Activated T-helper 9 cell treated with anti-CD3 and anti-CD28 coated beads, Interleukin-2, amount 50 U/mL, for 16 hours (primary cell): ENCODE measurements at regions not wholly inside any gene's neighbourhood (a gene's known extent, or its start where the extent isn't known, plus 50 kb on each side); places are given as distances from the start of the nearest gene placed in this dataset.

Experiments used
- DNase-seq: peaks from one replicate; pipeline ENCODE4 v3.0.0-alpha.2; 2020; ENCODE audit warnings: low read depth

DNA sequence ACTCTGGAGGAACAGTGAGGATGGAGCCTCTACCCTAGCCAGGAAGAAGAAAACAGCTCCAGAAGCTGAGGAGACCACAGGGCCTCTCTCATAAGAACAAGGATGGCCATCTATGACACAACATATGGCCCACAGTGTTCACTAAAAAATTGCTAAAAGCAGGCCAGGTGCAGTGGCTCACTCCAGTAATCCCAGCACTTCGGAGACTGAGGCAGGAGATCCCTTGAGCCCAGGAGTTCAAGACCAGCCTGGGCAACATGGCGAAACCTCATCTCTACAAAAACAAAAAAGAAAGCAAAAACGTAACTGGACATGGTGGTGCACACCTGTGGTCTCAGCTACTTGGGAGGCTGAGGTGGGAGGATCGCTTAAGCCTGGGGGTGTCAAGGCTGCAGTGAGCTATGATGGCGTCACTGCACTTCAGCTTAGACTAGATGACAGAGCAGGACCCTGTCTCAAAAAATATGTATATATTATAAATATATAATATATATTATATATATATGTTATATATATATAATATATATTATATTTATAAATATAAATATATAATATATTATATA, 103.1 kb downstream of the TOMM20 start:
- DNase-seq = no peak

DNA sequence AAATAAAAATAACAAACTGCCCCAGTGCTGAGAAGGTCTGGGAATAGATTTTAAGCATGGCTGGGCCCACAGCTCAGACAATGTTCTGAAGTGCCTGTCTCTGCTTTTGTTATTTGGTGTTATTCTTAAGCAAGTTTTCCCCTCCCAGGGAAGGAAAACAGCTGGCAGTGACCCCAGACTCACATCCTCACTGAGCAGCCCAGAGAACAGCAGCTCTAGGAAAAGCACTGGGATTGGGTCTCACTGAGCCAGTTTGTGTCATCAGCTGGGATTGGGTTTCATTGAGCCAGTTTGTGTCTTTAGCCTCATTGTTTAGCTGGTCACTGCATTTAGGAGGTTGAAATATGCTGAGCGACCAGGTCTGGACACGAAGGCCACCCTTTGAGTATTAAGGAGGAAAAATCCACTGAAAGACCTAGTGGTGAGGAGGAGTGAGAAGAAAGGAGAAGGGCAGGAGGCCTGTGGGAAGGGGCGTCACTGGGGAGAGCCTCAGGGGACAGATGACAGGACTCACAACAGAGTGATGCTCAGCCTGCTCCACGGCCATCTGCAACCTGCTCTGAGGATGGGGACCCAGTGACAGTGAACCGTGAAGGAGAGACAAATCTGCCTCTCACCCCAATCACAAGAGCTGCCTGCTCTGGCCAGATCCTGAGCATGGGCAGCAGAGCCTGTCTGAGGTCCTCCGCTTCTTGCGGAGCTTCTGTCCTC, 103.8 kb downstream of the TOMM20 start:
- DNase-seq = no peak

DNA sequence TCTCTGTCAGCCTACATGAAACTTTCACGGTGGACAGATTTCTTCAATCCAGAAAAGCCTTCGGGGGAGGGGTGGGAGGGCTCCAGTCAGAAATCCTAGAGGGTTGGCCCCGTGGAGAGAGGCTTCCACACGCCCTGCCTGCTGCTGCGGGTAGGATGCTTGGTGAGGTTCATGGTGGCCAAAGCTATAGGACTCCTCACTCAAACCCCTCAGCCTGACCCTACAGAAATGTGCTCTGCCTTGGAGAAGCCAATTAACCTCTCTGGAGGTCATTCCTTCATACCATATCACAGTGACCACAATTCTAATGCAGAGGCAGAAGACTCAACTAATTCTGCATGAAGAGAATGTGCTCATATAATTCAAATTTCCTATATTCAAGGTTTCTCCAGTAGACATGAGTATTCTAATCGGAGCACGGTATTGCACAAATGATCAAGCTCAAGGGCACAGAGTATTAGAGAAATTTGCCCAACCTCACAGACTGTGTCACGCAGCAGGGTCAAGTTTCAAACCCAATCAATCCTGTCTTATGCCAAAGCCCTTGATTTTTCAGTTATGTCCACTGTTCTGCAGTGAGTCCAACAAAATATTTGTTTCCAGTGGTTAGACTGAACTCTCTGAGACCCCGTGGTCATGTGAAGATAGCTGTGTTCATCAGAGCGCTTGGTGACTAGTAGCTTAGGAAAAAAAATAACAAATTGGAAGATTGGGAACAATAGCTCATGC, 104.8 kb downstream of the TOMM20 start:
- no peak for DNase-seq

DNA sequence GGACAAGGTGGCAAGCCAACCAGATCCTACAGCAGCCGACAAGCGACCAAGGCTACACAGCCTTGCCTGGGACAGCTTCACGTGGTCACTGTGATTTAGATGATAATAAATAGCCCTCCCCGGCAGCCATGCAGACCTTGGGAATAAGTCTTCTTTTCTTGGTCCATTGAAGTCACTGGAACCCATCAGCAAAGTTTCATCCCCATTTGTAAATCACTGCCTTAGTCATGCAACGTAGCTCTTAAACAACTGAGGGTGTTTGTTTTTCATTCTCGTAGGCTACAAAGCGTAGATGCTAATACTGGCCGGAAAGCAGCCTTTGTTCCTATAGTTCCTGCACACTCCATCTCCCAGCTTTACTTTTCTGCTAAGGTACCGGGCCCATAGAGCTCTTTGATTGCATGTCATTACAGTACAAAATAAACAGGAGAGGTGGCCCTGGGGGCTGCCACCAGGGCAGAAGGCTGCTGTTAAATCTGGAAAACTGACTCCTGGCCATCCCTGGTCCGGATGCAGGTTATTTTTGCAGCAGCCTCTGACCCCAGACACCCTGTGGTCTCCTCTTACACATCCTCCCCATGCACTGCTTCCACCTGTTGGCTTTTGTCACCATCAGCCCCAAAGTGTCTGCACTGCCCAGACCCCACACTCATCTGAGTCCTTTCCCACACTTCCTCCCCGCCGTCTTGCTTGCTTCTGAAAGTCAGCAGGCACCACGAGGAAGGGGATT, 105.5 kb downstream of the TOMM20 start:
- no peak for DNase-seq

DNA sequence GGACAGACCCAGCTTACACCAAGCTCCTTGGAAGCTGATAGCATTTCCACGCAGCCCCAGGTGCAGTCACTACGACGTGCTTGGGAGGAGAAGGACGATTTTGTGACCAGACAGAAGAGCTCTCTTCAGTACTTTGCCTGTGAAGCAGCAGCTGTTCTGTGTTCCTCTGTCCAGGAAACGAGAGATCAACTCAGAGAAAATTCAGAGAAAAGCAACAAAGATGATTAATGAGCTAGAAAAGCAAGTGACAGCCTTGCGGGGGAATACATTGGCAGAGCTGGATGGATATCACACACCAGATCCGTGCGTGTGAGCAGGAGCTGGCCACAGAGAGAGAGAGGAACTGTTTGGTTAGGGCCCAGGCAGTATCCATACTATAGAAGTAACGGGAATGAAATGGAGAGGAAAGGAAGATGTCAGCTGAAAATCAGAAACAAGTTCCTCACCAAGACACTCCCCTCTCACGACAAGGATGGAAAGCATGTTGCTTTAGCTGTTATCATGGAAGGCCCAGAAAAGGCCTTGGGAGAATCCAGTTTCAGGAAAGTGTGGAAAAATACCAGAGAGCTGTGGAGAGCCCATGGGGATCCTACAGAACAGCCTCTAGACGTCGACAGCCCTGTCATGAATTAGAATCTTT, 106.2 kb downstream of the TOMM20 start:
- no peak for DNase-seq

DNA sequence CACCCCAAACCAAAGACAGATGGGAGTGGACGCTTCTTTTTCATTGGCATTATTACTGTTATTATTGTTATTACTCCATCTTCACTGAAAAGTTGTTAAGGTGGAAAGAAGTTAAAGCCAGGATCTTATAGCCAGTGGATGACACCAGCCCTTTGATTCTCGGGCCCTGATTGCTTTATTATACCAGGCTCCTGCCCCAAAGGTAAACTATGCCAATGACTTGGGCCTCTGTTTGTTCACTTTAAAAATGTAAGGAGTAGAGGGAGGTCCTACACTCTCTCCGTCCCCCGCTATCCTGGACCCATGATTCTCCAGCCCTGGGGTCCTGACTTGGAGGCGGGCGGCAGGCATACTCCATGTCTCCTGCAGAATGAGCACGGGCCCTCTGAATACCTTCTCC, 106.8 kb downstream of the TOMM20 start:
- DNase-seq = no peak

DNA sequence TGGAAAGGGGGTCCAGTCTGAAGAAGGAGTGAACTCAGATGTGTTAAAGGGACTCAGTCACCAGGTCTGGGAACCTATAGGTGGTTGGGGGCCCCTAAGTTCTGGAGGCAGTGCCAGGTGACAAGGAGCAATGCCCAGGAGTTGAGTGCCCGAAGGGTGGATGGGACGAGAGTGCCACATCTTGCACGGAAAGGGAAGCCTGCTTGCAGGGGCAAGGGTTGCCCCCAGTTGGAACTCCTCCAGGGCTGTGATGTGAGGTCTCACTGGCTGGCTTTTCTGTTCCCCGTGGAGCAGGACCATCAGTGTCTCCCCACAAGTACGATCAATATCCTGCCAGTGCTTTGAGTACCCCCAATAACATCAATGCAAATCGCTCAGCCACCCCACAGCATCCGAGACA, 107.3 kb downstream of the TOMM20 start:
- DNase-seq = no peak

DNA sequence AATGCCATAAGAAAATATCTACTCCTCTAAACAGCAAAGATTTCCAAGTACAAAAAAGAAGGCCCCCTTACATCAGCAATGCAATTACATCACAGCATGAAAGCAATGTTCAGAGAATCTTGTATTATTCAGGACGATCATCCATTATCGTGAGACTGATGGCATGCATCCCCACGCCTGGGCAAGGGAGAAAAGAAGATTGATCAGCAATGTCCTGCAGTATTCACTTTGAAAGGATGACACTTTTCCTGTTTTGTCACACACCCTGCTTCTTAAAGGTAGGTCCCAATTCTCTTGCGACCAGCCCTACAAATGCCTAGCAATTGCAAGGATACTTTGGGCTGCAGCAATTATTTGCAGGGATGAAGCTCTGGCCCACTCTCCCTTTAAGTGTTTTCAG, 108.7 kb downstream of the TOMM20 start:
- no peak for DNase-seq

DNA sequence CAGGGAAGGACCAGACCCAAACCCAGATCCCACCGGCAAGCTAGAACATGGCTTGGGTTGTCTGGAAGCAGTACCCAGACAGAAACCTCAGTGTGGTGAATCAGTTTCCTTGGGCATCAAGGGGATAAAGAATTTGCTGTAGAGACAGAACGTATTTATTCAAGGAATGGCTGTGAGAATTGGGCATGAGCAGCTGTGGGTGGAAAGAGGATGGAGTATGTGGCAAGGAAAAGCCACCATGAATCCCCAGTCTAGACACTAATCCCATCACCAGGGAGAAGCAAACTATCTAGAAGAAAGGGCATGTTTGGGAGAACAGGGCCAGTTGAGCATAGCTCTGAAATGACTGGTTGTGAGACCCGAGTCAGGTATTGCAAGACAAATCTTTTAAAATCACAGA, 109.2 kb downstream of the TOMM20 start:
- no peak for DNase-seq

DNA sequence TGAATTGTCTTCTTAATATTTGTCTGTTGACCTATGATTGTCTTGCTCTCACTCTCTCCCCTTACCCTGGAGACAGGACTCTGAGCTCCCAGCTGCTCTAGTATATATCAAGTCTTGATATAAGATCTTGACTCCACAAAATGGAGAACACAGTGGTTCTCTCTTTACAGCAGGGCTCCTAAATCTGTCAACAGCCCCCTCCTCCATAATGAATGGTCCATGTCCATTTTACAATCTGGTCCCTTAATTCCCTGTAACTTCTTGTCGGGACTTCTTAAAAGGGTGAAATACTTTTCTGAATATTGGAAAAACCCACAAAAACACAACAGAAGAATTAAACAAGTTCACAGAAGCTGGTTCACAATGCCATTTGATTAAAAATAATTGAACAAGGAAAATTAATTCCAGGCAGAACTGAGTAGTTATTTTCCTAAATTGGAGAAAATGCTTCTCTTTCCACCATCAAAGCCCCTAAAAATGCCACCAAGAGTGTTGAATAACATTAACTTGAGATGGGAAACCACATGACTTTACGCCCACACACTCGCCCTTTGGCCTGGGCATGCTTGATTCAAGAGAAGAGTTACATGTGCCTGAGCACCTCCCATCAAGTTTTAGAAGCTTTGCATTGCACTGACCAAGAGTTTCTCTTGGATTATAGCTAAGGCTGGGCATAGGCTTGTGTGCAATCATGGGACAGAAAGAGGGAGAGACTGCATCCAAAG, 109.8 kb downstream of the TOMM20 start:
- DNase-seq = no peak

DNA sequence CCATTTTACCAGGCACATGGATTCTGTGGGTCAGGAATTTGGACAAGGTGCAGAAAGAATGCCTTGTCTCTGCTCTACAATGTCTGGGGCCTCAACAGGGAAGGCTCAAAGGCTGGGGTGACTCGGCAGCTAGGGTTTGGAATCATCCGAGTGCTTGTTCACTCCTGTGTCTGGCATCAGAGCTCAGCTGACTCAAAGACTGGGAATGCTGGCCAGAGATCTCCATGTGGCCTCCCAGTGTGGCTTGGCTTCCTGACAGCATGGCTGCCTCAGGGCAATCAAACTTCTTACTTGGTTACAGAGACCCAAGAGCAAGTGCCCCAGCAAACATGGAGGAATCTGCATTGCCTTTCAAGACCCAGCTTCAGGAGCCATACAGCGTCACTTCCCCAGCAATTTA, 110.5 kb downstream of the TOMM20 start:
- DNase-seq = no peak

DNA sequence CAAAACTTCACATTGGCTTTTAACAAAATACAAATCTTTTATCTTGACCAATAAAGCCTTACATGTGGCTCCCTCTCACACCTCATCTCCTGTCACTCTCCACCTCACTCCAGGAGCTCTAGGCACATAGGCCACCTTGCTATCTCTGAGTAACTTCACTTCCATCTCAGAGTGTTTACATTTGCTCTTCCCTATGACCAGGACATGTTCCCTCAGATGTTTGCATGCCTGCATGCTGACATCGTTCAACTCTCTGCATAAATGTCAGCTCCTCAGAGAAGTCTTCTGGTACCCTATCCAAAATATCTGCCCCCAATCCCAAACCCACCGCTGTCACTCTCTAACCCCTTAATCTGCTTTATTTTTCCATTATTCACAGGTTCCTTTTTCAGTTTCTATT, 110.9 kb downstream of the TOMM20 start:
- no peak for DNase-seq

DNA sequence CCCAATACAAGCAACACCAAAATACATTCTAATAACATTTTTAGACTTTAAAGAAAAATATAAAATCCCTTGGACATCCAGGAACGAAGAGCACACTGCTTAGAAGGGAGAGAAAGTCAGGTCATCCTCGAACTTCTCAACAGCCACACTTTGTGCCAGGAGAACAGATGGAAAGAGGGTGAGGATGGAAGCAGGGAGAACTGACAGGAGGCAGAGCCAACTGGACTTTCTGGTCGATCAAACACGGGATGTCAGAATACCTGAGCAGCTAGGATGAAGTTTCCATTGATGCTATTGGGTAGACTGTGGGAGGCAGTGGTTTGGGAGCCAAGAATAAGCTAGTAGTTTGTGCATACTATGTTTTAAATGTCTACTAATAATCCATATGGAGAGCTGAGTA, 111.4 kb downstream of the TOMM20 start:
- no peak for DNase-seq

DNA sequence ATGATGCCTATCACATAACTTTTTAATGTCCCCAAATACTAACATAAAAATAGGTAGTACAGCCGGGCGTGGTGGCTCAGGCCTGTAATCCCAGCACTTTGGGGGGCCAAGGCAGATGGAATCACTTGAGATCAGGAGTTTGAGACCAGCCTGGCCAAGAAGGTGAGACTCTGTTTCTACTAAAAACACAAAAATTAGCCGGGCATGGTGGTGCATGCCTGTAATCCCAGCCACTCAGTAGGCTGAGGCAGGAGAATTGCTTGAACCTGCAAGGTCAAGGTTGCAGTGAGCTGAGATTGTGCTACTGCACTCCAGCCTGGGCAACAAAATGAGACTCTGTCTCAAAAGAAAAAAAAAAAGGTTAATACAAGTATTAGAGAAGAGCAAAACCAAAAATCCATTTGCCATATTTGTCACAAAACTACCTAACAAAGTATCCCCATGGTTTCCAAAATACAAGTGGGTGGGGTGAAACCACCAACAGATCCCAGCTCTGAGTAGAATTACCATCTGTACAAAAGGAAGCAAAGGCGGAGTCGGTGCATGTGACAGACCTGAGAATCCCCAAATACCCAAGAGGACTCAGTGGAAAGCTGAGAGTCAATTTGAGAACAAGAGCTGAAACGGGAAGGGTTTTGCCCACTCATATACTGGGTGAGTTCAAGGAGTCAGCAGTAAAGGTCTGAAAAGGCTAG, 113.2 kb downstream of the TOMM20 start:
- DNase-seq = peak; percentile 17

DNA sequence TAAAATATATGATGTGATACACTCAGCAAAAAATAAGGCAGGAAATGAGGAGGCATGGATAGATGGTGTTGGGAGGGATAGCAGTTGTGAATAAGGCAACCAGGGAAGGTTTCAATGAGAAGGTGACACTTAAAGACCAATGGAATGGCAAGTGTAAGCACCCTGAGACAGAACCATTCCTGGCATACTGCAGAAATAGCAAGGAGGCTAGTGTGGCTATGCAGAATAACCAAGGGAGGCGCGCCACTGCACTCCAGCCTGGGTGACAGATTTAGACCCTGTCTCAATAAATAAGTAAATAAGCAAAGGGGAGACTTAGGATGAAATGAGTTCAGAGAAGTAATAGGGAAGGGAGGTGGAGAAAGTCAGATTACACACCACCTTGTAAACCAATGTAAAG, 113.9 kb downstream of the TOMM20 start:
- DNase-seq = no peak

DNA sequence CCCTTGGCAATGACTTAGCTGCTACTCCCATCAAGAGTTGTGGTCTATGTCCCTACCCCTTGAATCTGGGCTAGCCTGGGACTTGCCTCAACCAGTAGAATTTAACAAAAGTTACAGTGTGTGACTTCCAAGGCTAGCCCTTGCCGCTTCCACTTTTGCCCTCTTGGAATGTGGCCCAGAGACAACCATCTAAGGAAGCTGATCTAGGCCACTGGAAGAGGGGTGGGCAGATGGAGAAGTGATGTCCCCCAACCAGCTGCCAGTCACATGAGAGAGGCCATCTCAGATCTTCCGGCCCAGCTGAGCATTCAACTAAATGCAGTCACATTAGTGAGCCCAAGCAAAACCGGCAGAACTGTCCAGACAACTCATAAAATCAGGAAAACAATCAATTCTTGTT, 115.1 kb downstream of the TOMM20 start:
- no peak for DNase-seq

DNA sequence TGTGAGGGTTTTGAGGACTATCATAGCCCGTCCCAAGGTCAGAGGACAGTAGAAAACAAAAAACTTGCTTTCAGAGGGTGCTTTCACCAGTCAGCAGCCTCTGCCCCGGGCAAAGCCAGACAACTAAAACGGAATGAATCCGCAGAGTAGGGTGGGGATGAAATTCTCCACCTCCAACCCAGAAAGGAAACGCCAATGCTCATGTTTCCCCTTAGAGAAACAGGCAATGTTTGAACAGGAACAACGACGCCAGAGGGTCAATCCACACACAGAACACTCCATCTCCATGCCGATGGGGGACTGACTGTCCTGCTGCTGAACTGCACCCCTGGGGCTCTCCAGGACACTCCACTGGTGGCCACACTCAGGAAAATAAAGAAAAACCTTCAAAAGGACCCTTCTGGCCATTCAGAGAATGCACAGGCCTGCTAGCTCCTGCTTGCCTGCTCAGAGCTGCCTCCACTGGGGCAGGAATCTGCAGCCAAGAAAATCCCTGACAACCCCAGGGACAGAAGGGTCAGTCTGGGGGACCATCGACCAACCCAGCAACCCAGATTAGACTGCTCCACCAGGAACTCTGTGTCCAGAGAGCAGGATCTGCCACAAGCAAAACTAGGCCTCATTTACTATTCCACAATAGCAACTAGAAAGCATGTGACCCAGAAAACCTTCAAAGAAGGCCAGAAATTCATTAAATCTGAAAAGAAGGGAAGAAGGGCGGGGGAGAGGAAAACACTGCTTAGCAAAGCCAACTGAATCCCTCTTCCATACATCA, 116.0 kb downstream of the TOMM20 start:
- DNase-seq = no peak

DNA sequence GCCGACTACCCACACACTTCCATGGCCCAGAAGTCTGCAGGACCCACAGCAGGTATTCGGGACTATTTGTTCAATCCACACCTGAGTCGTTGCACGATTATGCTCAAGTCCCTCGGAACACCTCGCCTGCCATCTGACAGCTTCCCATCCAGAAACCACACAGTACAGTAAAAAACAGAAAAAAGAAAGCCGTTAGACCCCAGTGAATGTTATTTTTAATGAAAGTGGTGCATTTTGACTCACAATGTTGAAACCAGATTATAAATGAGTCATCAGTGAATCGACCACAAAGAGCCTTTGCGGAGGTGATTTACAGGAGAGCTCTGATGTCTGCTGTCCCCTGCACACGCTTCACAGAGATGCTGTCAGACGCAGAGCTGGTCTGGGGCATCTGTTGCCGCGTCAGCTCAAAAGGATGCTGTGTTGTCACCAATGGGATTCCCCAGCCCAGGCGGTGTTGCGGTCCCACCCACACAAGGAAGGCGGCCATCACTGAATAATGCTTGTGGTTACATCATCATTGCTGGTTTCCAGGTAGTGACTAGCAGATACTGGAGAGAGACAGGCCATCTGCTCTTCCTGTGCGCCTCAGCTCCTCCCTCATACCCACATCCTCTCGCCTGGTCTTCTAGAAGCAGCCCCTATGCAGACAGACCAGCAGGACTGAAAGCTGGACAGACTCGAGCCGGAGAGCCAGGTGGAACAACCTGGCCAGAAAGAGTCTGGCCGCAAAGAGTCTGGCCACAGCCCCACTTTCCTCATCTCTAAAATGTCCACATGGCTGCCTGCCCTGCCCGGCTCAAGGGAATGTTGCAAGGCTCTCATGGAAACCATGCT, 116.8 kb downstream of the TOMM20 start:
- peak; percentile 92 for DNase-seq

DNA sequence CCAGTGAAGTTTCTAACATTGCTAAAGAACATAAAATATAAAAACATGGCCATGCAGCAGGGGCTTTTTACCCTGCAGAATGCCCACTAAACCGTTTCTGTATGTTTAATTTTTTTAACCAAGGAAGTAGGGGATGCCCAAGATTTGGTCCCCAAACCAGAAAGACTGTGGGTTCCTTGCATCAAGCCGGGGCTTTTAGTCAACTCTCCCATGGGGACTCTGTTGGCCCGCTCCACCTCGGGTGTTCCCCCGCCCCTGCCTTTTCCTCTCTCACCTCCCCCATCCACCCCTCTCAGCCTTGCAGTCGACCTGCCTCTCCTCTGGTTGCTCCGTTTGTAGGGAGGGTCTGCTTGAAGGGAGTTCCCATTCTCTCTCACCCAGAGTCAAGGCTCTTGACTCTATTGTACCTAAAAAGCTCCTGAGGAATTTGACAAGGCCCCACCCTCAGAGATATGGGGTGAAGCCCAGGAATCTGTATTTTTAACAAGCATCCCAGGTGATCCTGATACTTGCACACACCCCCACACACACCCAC, 117.5 kb downstream of the TOMM20 start:
- DNase-seq = peak; percentile 53
